ENCODE measurements at regions not wholly inside any gene's neighbourhood (a gene's known extent, or its start where the extent isn't known, plus 50 kb on each side); places are given as distances from the start of the nearest gene placed in this dataset.

DNA sequence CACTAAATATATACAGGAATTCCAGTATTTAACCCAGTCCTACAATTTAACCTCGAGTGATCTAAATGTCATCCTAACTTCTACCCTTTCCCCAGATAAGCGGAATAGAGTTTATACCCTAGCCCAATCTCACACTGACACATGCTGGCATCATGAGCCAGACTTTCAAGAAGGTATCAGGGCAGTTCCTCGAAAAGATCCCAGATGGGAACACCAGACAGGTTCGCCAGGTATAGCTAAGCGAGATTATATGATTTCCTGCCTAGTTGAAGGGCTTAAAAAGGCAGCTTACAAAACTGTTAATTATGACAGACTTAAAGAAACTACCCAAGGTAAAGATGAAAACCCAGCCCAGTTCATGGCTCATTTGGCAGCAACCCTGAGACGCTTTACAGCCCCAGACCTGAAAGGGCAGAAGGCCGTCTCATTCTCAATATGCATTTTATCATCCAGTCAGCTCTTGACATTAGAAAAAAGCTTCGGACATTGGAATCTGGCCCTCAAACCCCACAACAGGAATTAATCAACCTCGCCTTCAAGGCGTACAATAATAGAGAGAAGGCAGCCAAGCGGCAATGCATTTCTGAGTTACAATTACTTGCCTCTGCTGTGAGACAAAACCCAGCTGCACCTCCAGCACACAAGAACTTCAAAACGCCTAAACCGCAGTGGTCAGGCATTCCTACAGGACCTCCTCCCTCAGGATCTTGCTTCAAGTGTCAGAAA lies 668.2 kb upstream of the PKDCC start:
- Mint-ChIP-seq H3K4me3 (no peak overlapping the region), H3K27ac (no peak overlapping the region), H3K36me3 (no peaks in the 10 kb centered on the region), H3K9me3 (peaks cover 3 to 10% (median 8%) of the 10 kb centered on the region in 7 donors), H3K4me1 (no peaks in the 10 kb centered on the region), H3K27me3 (ENCODE audit: low read depth in 3 of 3) (peaks cover 0 to 1% (median 0%) of the 10 kb centered on the region in 3 donors)
- WGBS (ENCODE audit: insufficient coverage), result 95% methylated on average over 9 of the region's 13 CpGs
- Histone ChIP-seq H3K4me2 (replicated peaks; ENCODE audit: extremely low read depth, low read length, poor library complexity, severe bottlenecking) (no peak overlapping the region), H2AFZ (ENCODE audit: insufficient read depth, low read depth, low read length, poor library complexity, severe bottlenecking) (no peak overlapping the region), H3K9ac (ENCODE audit: insufficient read depth, low read length, poor library complexity, severe bottlenecking) (no peak overlapping the region), H3K4me3 (replicated peaks in 1 of 3; ENCODE audit: low read depth in 2 of 3, low read length in 3 of 3) (no peak overlapping the region), H3K27me3 (ENCODE audit: control insufficient read depth in 2 of 2, insufficient read depth in 2 of 2, low read length in 2 of 2) (no peaks in the 10 kb centered on the region), H3K79me2 (ENCODE audit: insufficient read depth, low read length) (no peaks in the 10 kb centered on the region), H4K20me1 (ENCODE audit: insufficient read depth, low read length) (no peaks in the 10 kb centered on the region), H3K4me1 (ENCODE audit: control insufficient read depth in 1 of 2, insufficient read depth in 2 of 2, low read length in 2 of 2) (no peaks in the 10 kb centered on the region), H3K9me3 (replicated peaks in 1 of 2; ENCODE audit: control insufficient read depth in 1 of 2, insufficient read depth in 1 of 2, low read length in 2 of 2) (peaks cover 0 to 10% of the 10 kb centered on the region in 2 donors), H3K27ac (ENCODE audit: low read depth in 1 of 2, low read length in 2 of 2) (no peak overlapping the region), H3K36me3 (replicated peaks in 1 of 2; ENCODE audit: control insufficient read depth in 1 of 2, insufficient read depth in 2 of 2, low read length in 2 of 2) (no peaks in the 10 kb centered on the region)
- intact Hi-C loops (cut with micrococcal nuclease), result no loop called here
- no peak for DNase-seq
- TF ChIP-seq, protein P1, sequence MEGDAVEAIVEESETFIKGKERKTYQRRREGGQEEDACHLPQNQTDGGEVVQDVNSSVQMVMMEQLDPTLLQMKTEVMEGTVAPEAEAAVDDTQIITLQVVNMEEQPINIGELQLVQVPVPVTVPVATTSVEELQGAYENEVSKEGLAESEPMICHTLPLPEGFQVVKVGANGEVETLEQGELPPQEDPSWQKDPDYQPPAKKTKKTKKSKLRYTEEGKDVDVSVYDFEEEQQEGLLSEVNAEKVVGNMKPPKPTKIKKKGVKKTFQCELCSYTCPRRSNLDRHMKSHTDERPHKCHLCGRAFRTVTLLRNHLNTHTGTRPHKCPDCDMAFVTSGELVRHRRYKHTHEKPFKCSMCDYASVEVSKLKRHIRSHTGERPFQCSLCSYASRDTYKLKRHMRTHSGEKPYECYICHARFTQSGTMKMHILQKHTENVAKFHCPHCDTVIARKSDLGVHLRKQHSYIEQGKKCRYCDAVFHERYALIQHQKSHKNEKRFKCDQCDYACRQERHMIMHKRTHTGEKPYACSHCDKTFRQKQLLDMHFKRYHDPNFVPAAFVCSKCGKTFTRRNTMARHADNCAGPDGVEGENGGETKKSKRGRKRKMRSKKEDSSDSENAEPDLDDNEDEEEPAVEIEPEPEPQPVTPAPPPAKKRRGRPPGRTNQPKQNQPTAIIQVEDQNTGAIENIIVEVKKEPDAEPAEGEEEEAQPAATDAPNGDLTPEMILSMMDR (IDR thresholded peaks at IDR 0.05), result no peak

DNA sequence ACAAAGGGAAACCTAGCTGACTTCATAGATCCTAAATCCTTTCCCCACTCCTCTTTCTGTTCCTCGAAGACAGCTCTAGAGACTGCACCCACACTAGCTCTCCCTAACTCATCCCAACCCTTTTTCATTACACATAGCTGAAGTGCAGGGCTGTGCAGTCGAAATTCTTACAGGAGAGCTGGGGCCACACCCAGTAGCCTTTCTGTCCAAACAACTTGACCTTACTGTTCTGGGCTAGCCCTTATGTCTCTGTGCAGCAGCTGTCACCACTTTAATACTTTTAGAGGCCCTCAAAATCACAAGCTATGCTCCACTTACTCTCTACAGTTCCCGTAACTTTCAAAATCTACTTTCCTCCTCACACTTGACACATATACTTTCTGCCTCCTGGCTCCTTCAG lies 666.1 kb upstream of the PKDCC start:
- peaks cover 0 to 1% (median 0%) of the 10 kb centered on the region in 3 donors for H3K27me3 Mint-ChIP-seq (ENCODE audit: low read depth in 3 of 3)
- H3K36me3 Mint-ChIP-seq, result no peaks in the 10 kb centered on the region
- H3K27ac Mint-ChIP-seq, result no peak overlapping the region
- Histone ChIP-seq H2AFZ (ENCODE audit: insufficient read depth, low read depth, low read length, poor library complexity, severe bottlenecking) (no peak overlapping the region), H3K4me2 (replicated peaks; ENCODE audit: extremely low read depth, low read length, poor library complexity, severe bottlenecking) (no peak overlapping the region), H3K27me3 (ENCODE audit: control insufficient read depth in 2 of 2, insufficient read depth in 2 of 2, low read length in 2 of 2) (no peaks in the 10 kb centered on the region), H3K79me2 (ENCODE audit: insufficient read depth, low read length) (no peaks in the 10 kb centered on the region), H3K27ac (ENCODE audit: low read depth in 1 of 2, low read length in 2 of 2) (no peak overlapping the region), H3K9ac (ENCODE audit: insufficient read depth, low read length, poor library complexity, severe bottlenecking) (no peak overlapping the region), H3K4me3 (replicated peaks in 1 of 3; ENCODE audit: low read depth in 2 of 3, low read length in 3 of 3) (no peak overlapping the region), H3K9me3 (replicated peaks in 1 of 2; ENCODE audit: control insufficient read depth in 1 of 2, insufficient read depth in 1 of 2, low read length in 2 of 2) (peaks cover 3 to 10% of the 10 kb centered on the region in 2 donors), H3K4me1 (ENCODE audit: control insufficient read depth in 1 of 2, insufficient read depth in 2 of 2, low read length in 2 of 2) (no peaks in the 10 kb centered on the region), H3K36me3 (replicated peaks in 1 of 2; ENCODE audit: control insufficient read depth in 1 of 2, insufficient read depth in 2 of 2, low read length in 2 of 2) (no peaks in the 10 kb centered on the region), H4K20me1 (ENCODE audit: insufficient read depth, low read length) (no peaks in the 10 kb centered on the region)
- DNase-seq, result no peak
- 84% methylated on average over 3 of the region's 3 CpGs for WGBS (ENCODE audit: insufficient coverage)
- TF ChIP-seq, protein P1 (IDR thresholded peaks at IDR 0.05), result no peak
- peaks cover 3 to 10% (median 8%) of the 10 kb centered on the region in 7 donors for H3K9me3 Mint-ChIP-seq
- H3K4me3 Mint-ChIP-seq, result no peak overlapping the region
- no peaks in the 10 kb centered on the region for H3K4me1 Mint-ChIP-seq
- intact Hi-C loops (cut with micrococcal nuclease), result no loop called here
